Mesenchymal stem cell (in vitro differentiated cells and primary cell): ENCODE measurements at regions not wholly inside any gene's neighbourhood (a gene's known extent, or its start where the extent isn't known, plus 50 kb on each side); places are given as distances from the start of the nearest gene placed in this dataset.

ENCODE experiments used
- DNase-seq: peaks from one replicate; pipeline ENCODE4 v3.0.0-alpha.2; 2013
- H2AFZ ChIP-seq: one replicate; pipeline ENCODE4 v1.6.1; 2013; ENCODE audit warnings: low read depth, mild to moderate bottlenecking, control low read depth, inconsistent platforms, low read length, moderate library complexity
- H2AK5ac ChIP-seq: 2 replicates; pipeline ENCODE4 v1.6.1; 2013; ENCODE audit warnings: low read length, moderate library complexity, mild to moderate bottlenecking, inconsistent platforms; ENCODE audit not compliant: severe bottlenecking
- H2BK120ac ChIP-seq: one replicate; pipeline ENCODE4 v1.6.1; 2013; ENCODE audit warnings: low read depth, mild to moderate bottlenecking, inconsistent platforms, low read length, moderate library complexity
- H2BK12ac ChIP-seq, 2 experiments: one replicate each; pipeline ENCODE4 v1.6.1; 2013; ENCODE audit warnings: inconsistent platforms in 2 of 2, low read length in 2 of 2, mild to moderate bottlenecking in 2 of 2, moderate library complexity in 2 of 2, control low read depth in 1 of 2
- H2BK15ac ChIP-seq: one replicate; pipeline ENCODE4 v1.6.1; 2013; ENCODE audit warnings: mild to moderate bottlenecking, low read depth, inconsistent platforms; ENCODE audit not compliant: poor library complexity, severe bottlenecking
- H2BK5ac ChIP-seq: 2 replicates; pipeline ENCODE4 v1.6.1; 2013; ENCODE audit warnings: low read depth, mild to moderate bottlenecking, low read length, control low read depth, inconsistent platforms; ENCODE audit not compliant: poor library complexity, severe bottlenecking
- H3K14ac ChIP-seq, 2 experiments: one replicate each; pipeline ENCODE4 v1.6.1; 2013; ENCODE audit warnings: inconsistent platforms in 2 of 2, low read length in 2 of 2, control low read depth in 1 of 2, mild to moderate bottlenecking in 1 of 2, moderate library complexity in 1 of 2
- H3K18ac ChIP-seq, 2 experiments: one replicate each; pipeline ENCODE4 v1.6.1; 2013; ENCODE audit warnings: inconsistent platforms in 2 of 2, low read length in 2 of 2, control low read depth in 1 of 2, low read depth in 1 of 2, mild to moderate bottlenecking in 1 of 2
- H3K23ac ChIP-seq, 2 experiments: one replicate each; pipeline ENCODE4 v1.6.1; 2013; ENCODE audit warnings: inconsistent platforms in 2 of 2, low read length in 2 of 2, mild to moderate bottlenecking in 2 of 2, moderate library complexity in 2 of 2, control low read depth in 1 of 2
- H3K27ac ChIP-seq: 2 replicates; pipeline ENCODE4 v1.5.1; 2013; ENCODE audit warnings: mild to moderate bottlenecking, moderate library complexity, low read length, control low read depth, inconsistent platforms; ENCODE audit not compliant: poor library complexity, severe bottlenecking
- H3K27me3 ChIP-seq, 2 experiments: 2 replicates each; pipeline versions ENCODE4 v1.6.1 to v1.7.0; 2013; ENCODE audit warnings: low read length in 2 of 2, mild to moderate bottlenecking in 2 of 2, moderate library complexity in 2 of 2, control low read depth in 1 of 2, inconsistent platforms in 1 of 2; ENCODE audit not compliant: control insufficient read depth in 1 of 2, insufficient read depth in 1 of 2
- H3K36me3 ChIP-seq, 2 experiments: 2 replicates each; pipeline versions ENCODE4 v1.6.1 to v1.7.0; 2013; ENCODE audit warnings: low read length in 2 of 2, control low read depth in 1 of 2, inconsistent platforms in 1 of 2, low read depth in 1 of 2, mild to moderate bottlenecking in 1 of 2; ENCODE audit not compliant: insufficient read depth in 2 of 2, control insufficient read depth in 1 of 2
- H3K4ac ChIP-seq, 2 experiments: one replicate each; pipeline ENCODE4 v1.6.1; 2013; ENCODE audit warnings: inconsistent platforms in 2 of 2, low read length in 2 of 2, mild to moderate bottlenecking in 2 of 2, moderate library complexity in 2 of 2, control low read depth in 1 of 2, low read depth in 1 of 2
- H3K4me1 ChIP-seq: 2 replicates; pipeline ENCODE4 v1.6.1; 2013; ENCODE audit warnings: low read depth, low read length, control low read depth; ENCODE audit not compliant: control insufficient read depth, insufficient read depth
- H3K4me2 ChIP-seq: 2 replicates; pipeline ENCODE4 v1.6.1; 2013; ENCODE audit warnings: low read length, mild to moderate bottlenecking, inconsistent platforms; ENCODE audit not compliant: poor library complexity, severe bottlenecking
- H3K4me3 ChIP-seq, 2 experiments: 2 replicates each; pipeline versions ENCODE4 v1.5.1 to v1.7.0; 2013; ENCODE audit warnings: low read length in 2 of 2, mild to moderate bottlenecking in 2 of 2, control low read depth in 1 of 2, low read depth in 1 of 2; ENCODE audit not compliant: insufficient read depth in 1 of 2
- H3K79me1 ChIP-seq: replicated peaks from 2 replicates; pipeline ENCODE4 v1.6.1; 2013; ENCODE audit warnings: mild to moderate bottlenecking, control low read depth, low read length, inconsistent platforms; ENCODE audit not compliant: poor library complexity, severe bottlenecking
- H3K9ac ChIP-seq: 2 replicates; pipeline ENCODE4 v1.7.0; 2013; ENCODE audit warnings: mild to moderate bottlenecking, low read length, moderate library complexity
- H3K9me3 ChIP-seq: 2 replicates; pipeline ENCODE4 v1.7.0; 2013; ENCODE audit warnings: mild to moderate bottlenecking, low read length; ENCODE audit not compliant: control insufficient read depth
- H4K8ac ChIP-seq: one replicate; pipeline ENCODE4 v1.6.1; 2013; ENCODE audit warnings: inconsistent platforms, mild to moderate bottlenecking, low read length, moderate library complexity
- H4K91ac ChIP-seq: one replicate; pipeline ENCODE4 v1.6.1; 2013; ENCODE audit warnings: mild to moderate bottlenecking, low read length, inconsistent platforms
- WGBS: methylation state at CpG from one replicate; pipeline ENCODE4 v1.1.7; 2013; ENCODE audit warnings: mixed read lengths; 5-methylcytosine and 5-hydroxymethylcytosine counted together

- Histone ChIP-seq H3K23ac (peak overlapping the region in 1 of 2 experiments; percentile 27), H3K4me1 (peaks cover 10% of the 10 kb centered on the region), H3K4me2 (no peak overlapping the region), H3K27me3 (peaks cover 51 to 93% of the 10 kb centered on the region in 2 experiments), H2BK15ac (no peak overlapping the region), H2BK12ac (no peak overlapping the region), H3K4ac (no peak overlapping the region), H3K36me3 (no peaks in the 10 kb centered on the region), H3K27ac (no peak overlapping the region), H2BK5ac (no peak overlapping the region), H4K91ac (no peak overlapping the region), H3K9me3 (no peaks in the 10 kb centered on the region), H2AFZ (no peak overlapping the region), H3K4me3 (no peak overlapping the region), H3K9ac (no peak overlapping the region), H4K8ac (no peak overlapping the region), H3K79me1 (no peaks in the 10 kb centered on the region), H3K18ac (no peak overlapping the region), H2AK5ac (no peak overlapping the region), H2BK120ac (no peak overlapping the region), H3K14ac (no peak overlapping the region)
- no peak for DNase-seq
- 84% methylated on average over 18 of the region's 18 CpGs for WGBS
These were observed 57.7 kb upstream of the FBRSL1 start for GRCh38 chr12:132432126-132432705.

- Histone ChIP-seq H3K14ac (no peak overlapping the region), H3K9me3 (no peaks in the 10 kb centered on the region), H2BK15ac (no peak overlapping the region), H3K79me1 (no peaks in the 10 kb centered on the region), H3K36me3 (no peaks in the 10 kb centered on the region), H3K4ac (no peak overlapping the region), H4K8ac (no peak overlapping the region), H3K18ac (no peak overlapping the region), H2BK5ac (no peak overlapping the region), H3K9ac (no peak overlapping the region), H3K27ac (no peak overlapping the region), H3K4me1 (peaks cover 10% of the 10 kb centered on the region), H4K91ac (no peak overlapping the region), H2BK120ac (no peak overlapping the region), H2AFZ (no peak overlapping the region), H3K27me3 (peaks cover 49 to 92% of the 10 kb centered on the region in 2 experiments), H3K4me3 (no peak overlapping the region), H2AK5ac (no peak overlapping the region), H3K23ac (no peak overlapping the region), H3K4me2 (no peak overlapping the region), H2BK12ac (no peak overlapping the region)
- 68% methylated on average over 39 of the region's 39 CpGs for WGBS
- DNase-seq: no peak
These were observed 58.8 kb upstream of the FBRSL1 start for GRCh38 chr12:132430838-132431774.

GRCh38 chr12:132429946-132430643, 59.9 kb upstream of the FBRSL1 start:
- no peak overlapping the region for H2BK15ac ChIP-seq
- no peak overlapping the region for H4K8ac ChIP-seq
- H3K79me1 ChIP-seq: no peaks in the 10 kb centered on the region
- no peak overlapping the region for H2BK120ac ChIP-seq
- H3K27me3 ChIP-seq: peaks cover 51 to 92% of the 10 kb centered on the region in 2 experiments
- no peak overlapping the region for H3K27ac ChIP-seq
- H3K18ac ChIP-seq: no peak overlapping the region
- peaks cover 10% of the 10 kb centered on the region for H3K4me1 ChIP-seq
- H3K14ac ChIP-seq: no peak overlapping the region
- H4K91ac ChIP-seq: no peak overlapping the region
- H3K23ac ChIP-seq: no peak overlapping the region
- DNase-seq: no peak
- no peak overlapping the region for H2AK5ac ChIP-seq
- no peak overlapping the region for H2BK5ac ChIP-seq
- H3K4me3 ChIP-seq: no peak overlapping the region
- WGBS: 51% methylated on average over 18 of the region's 25 CpGs
- H3K4ac ChIP-seq: no peak overlapping the region
- H3K9me3 ChIP-seq: peaks cover under 1% of the 10 kb centered on the region
- H2BK12ac ChIP-seq: no peak overlapping the region
- H3K9ac ChIP-seq: no peak overlapping the region
- H3K36me3 ChIP-seq: no peaks in the 10 kb centered on the region
- H2AFZ ChIP-seq: no peak overlapping the region
- H3K4me2 ChIP-seq: no peak overlapping the region

- H2BK15ac ChIP-seq: no peak overlapping the region
- H2AFZ ChIP-seq: no peak overlapping the region
- no peak overlapping the region for H4K8ac ChIP-seq
- peaks cover 10% of the 10 kb centered on the region for H3K4me1 ChIP-seq
- no peak overlapping the region for H3K9ac ChIP-seq
- H3K36me3 ChIP-seq: no peaks in the 10 kb centered on the region
- H2AK5ac ChIP-seq: no peak overlapping the region
- H2BK5ac ChIP-seq: no peak overlapping the region
- H3K14ac ChIP-seq: no peak overlapping the region
- H4K91ac ChIP-seq: no peak overlapping the region
- H3K18ac ChIP-seq: no peak overlapping the region
- peaks cover 4% of the 10 kb centered on the region for H3K9me3 ChIP-seq
- H3K23ac ChIP-seq: no peak overlapping the region
- 69% methylated on average over 10 of the region's 10 CpGs for WGBS
- H3K27ac ChIP-seq: no peak overlapping the region
- no peaks in the 10 kb centered on the region for H3K79me1 ChIP-seq
- H3K4ac ChIP-seq: no peak overlapping the region
- no peak overlapping the region for H3K4me3 ChIP-seq
- H2BK12ac ChIP-seq: no peak overlapping the region
- no peak for DNase-seq
- H3K4me2 ChIP-seq: no peak overlapping the region
- peaks cover 48 to 93% of the 10 kb centered on the region in 2 experiments for H3K27me3 ChIP-seq
- no peak overlapping the region for H2BK120ac ChIP-seq
These were observed 60.4 kb upstream of the FBRSL1 start for GRCh38 chr12:132429602-132429945.
